ENCODE measurements at regions not wholly inside any gene's neighbourhood (a gene's known extent, or its start where the extent isn't known, plus 50 kb on each side); places are given as distances from the start of the nearest gene placed in this dataset.

DNA sequence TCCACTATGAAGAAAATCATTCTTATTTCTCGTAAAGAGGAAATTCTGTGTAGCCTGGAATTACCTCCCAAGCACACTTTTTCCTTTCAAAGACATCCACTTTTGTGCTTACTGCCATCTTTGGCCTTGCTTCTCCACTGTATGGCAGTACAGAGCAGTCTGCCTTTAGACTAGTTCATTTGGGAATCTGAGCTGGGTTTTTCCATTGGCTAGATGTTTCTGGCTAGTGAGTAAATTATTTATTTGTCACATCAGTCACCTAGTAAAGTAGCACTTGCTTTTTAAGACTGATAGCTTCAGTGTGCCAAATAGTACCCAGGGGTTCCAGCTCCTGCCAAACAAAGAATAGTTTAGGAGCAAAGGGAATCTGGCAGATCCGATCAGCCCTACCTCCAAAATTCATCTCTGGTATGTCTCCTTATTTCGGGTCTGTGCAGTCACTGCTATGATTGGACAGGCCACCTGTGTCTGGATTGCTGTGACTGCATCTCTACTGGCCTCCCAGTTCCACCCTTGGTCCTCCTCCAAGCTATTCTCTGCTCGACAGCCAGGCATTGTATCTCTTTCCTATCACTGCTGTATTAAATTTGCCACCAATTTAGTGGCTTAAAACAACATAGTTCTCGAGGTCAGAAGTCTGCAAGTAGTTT lies 97.6 kb downstream of the NUDT12 start:
- FAIRE-seq = no peak
- DNase-seq (ENCODE audit: low spot score in 2 of 2) = no peak

GRCh38 chr5:103463261-103463660 lies 99.3 kb downstream of the NUDT12 start:
- DNase-seq (ENCODE audit: low spot score in 2 of 2) (no peak), FAIRE-seq (no peak)

GRCh38 chr5:103461243-103461642 lies 101.3 kb downstream of the NUDT12 start:
- DNase-seq (ENCODE audit: low spot score in 2 of 2) = no peak
- FAIRE-seq = no peak

DNA sequence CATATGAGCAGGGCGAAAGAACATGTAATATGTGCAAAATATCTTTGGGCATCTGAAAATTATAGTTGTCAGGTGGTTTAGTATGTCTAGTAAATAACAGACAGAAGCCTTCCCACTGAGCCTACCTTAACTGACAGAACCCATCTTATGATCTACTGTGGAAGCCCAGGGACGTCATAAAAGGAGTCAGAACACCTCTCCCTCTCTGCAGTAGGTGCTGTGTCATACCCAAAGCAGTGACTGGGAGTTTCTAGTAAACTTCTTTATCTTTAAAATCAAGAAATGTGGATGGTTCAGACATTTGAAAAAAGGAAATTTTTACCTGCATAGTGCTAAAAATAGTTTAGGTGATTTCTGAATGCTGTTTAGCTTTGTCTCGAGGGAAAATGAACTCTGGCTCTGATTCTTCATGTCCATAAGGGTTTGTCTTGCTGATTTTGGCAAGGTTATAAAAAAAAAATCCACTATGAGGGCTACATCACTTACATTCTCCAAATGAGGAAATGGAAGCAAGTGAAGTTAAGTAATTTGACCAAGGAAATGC lies 104.0 kb downstream of the NUDT12 start:
- no peak for FAIRE-seq

GRCh38 chr5:103456476-103456875 lies 106.1 kb downstream of the NUDT12 start:
- no peak for DNase-seq (ENCODE audit: low spot score in 2 of 2)
- no peak for FAIRE-seq

More for the DNA sequence above, 104.0 kb downstream of the NUDT12 start:
- no peak for DNase-seq (ENCODE audit: low spot score in 2 of 2)

- DNase-seq (ENCODE audit: low spot score in 2 of 2) (no peak), FAIRE-seq (no peak)
Measured at GRCh38 chr5:103455796-103456195, 106.8 kb downstream of the NUDT12 start.

DNA sequence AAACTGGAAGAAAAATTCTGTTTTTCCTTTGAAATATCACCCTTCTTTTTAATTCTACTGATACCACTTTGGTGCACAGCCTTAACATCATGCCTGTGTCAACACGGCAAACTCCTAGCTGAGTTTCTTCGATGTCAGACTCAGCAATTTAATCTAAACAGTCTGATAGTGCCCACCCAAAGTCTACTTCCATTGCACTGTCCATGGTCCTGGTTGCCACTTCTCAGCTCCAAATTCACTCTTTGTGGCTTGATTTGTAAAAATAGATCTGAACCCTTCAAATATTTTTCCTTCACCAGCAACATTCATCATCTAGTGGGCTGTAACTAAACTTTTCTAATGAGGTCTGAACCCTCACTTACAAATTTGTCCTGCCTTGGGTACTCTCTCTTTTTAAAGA lies 107.8 kb downstream of the NUDT12 start:
- DNase-seq (ENCODE audit: low spot score in 2 of 2) = no peak
- FAIRE-seq = no peak

GRCh38 chr5:103452666-103453065 lies 109.9 kb downstream of the NUDT12 start:
- no peak for DNase-seq (ENCODE audit: low spot score in 2 of 2)
- no peak for FAIRE-seq

GRCh38 chr5:103452089-103452488 lies 110.5 kb downstream of the NUDT12 start:
- no peak for DNase-seq (ENCODE audit: low spot score in 2 of 2)
- FAIRE-seq = no peak

GRCh38 chr5:103451261-103451660 lies 111.3 kb downstream of the NUDT12 start:
- DNase-seq (ENCODE audit: low spot score in 2 of 2) = no peak
- no peak for FAIRE-seq

GRCh38 chr5:103450333-103451061 lies 112.1 kb downstream of the NUDT12 start:
- no peak for DNase-seq (ENCODE audit: low spot score in 2 of 2)
- FAIRE-seq = no peak

- DNase-seq (ENCODE audit: low spot score in 2 of 2) (no peak), FAIRE-seq (no peak)
Measured at GRCh38 chr5:103446813-103447212, 115.8 kb downstream of the NUDT12 start.

DNA sequence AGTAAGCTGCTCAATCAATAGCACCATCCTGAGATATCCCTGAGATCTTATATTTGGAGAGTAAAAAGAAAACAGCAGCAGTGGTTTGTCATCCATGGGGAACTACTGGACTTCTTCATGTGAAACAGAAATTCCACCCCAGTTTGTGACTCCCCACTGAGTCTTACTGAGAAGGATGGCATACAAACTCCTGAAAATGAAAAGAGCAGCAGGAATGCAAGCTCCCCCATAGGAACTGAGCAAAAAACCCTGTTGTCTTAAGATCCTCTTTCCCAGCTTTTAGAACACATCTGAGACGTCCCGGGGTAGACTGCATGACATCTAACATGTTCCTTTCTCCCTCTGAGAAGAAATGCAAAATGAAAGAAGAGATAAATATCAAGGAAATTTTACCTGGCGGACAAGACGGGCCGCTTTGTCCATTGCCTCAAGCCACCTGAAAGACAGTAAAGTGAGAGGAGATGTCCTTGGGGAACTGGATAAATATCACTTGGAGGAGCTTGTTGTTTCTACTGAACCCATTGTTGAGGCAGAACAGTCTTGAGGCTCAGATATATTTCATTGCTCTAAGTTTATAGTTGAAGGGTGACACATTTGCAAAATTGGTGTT lies 117.1 kb downstream of the NUDT12 start:
- DNase-seq (ENCODE audit: low spot score in 2 of 2) (no peak), FAIRE-seq (no peak)

GRCh38 chr5:103444333-103445038 lies 118.1 kb downstream of the NUDT12 start:
- DNase-seq (ENCODE audit: low spot score in 2 of 2) (no peak), FAIRE-seq (no peak)

DNA sequence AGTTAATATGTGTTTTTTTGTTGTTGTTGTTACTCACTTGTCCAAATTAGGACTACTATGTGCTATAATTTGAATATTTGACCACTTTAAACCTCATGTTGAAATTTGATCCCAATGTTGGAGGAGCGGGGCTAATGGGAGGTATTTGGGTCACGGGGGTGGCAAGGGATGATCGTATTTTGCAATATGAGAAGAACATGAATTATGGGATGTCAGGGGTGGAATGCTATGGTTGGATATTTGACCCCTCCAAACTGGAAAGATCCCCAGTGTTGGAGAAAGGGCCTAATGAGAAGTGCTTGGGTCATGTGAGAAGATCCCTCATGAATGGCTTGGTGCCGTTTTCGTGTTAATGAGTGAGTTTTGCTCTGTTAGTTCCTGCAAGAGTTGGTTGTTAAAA lies 119.8 kb downstream of the NUDT12 start:
- DNase-seq (ENCODE audit: low spot score in 2 of 2) = no peak
- no peak for FAIRE-seq

DNA sequence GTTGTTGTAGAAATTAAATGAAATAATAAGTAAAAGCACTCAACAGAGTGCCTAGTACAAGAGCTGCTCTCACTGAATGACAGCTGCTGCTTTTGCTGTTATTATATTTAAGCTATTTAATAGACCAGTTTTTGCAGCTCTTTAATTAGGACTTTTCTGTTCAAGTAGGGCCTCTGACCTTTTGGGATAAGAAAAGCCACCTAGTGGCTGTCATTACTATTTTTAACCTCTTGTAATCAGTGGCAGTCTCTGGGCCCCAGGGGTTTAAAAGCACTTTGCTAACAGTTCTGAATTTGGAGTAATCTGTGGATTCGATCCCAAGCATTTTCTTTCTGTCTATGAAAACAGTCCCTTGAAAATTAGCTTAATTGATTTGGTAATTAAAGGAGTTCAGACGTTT lies 121.1 kb downstream of the NUDT12 start:
- DNase-seq (ENCODE audit: low spot score in 2 of 2) = no peak
- FAIRE-seq = no peak

GRCh38 chr5:103439007-103439406 lies 123.6 kb downstream of the NUDT12 start:
- DNase-seq (ENCODE audit: low spot score in 2 of 2) = no peak

GRCh38 chr5:103436656-103437055 lies 125.9 kb downstream of the NUDT12 start:
- DNase-seq (ENCODE audit: low spot score in 2 of 2) (no peak), FAIRE-seq (no peak)

More at GRCh38 chr5:103439007-103439406, 123.6 kb downstream of the NUDT12 start:
- FAIRE-seq = no peak

- FAIRE-seq (no peak), DNase-seq (ENCODE audit: low spot score in 2 of 2) (no peak)
Measured at GRCh38 chr5:103436112-103436511, 126.5 kb downstream of the NUDT12 start.

GRCh38 chr5:103435136-103435889 lies 127.3 kb downstream of the NUDT12 start:
- peak in 1 of 2 donors; percentile 8 for DNase-seq (ENCODE audit: low spot score in 2 of 2)
- no peak for FAIRE-seq
